ENCODE measurements at regions not wholly inside any gene's neighbourhood (a gene's known extent, or its start where the extent isn't known, plus 50 kb on each side); places are given as distances from the start of the nearest gene placed in this dataset.

GRCh38 chr4:72677886-72678285 lies 108.9 kb upstream of the ADAMTS3 start:
- Histone ChIP-seq H3K36me3 (no peaks in the 10 kb centered on the region), H3K9me3 (no peaks in the 10 kb centered on the region), H3K27me3 (peaks cover 0 to 7% (median 0%) of the 10 kb centered on the region in 4 donors), H3K27ac (no peak overlapping the region), H3K4me1 (no peaks in the 10 kb centered on the region), H3K4me3 (no peak overlapping the region)
- no peak for DNase-seq
- TF ChIP-seq CTCF (IDR thresholded peaks at IDR 0.05) (no peak), POLR2A (IDR thresholded peaks at IDR 0.05) (no peak)
- intact Hi-C loops (cut with DNase I) = no loop called here

DNA sequence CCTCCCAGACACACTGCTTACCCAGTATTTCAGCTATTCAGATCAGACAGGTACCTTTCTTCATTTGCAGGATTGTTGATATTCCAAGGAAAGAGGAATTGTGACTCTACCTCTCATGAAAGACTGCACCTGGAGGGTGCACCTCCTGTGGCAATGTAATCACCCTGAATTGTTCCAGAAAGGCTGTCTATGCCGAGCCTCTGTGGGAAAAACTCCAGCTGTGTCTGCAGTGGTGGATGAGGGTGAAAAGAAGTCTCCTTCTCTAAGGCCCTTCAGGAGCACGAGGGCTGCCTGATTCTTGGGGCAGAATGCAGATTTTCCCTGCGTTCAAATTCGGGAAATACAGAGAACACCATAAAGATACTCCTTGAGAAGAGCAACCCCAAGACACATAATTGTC lies 108.2 kb upstream of the ADAMTS3 start:
- Histone ChIP-seq H3K4me3 (no peak overlapping the region), H3K36me3 (no peaks in the 10 kb centered on the region), H3K4me1 (no peaks in the 10 kb centered on the region), H3K9me3 (no peaks in the 10 kb centered on the region), H3K27me3 (peaks cover 0 to 7% (median 0%) of the 10 kb centered on the region in 4 donors), H3K27ac (no peak overlapping the region)
- no peak for DNase-seq
- no peak for TF ChIP-seq CTCF (IDR thresholded peaks at IDR 0.05)
- no peak for TF ChIP-seq POLR2A (IDR thresholded peaks at IDR 0.05)
- intact Hi-C loops (cut with DNase I) = no loop called here
- WGBS, 2 donors = 30 to 81% methylated on average over 2 to 4 of the region's 4 CpGs

DNA sequence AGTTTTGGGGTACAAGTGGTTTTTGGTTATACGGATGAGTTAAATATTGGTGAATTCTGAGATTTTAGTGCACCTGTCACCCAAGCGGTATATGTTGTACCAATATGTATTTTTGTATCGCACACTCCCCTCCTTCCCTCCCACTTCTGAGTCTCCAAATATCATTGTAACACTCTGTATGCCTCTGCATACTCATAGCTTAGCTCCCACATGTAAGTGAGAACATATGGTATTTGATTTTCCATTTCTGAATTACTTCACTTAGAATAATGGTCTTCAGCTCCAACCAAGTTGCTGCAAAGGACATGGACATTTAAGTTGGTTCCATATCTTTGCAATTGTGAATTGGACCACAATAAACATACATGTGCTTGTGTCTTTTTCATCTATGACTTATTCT lies 103.0 kb upstream of the ADAMTS3 start:
- DNase-seq = no peak
- no peak for TF ChIP-seq CTCF (IDR thresholded peaks at IDR 0.05)
- no peak for TF ChIP-seq POLR2A (IDR thresholded peaks at IDR 0.05)
- intact Hi-C loops (cut with DNase I) = no loop called here
- no peak overlapping the region for H3K27ac ChIP-seq
- H3K4me1 ChIP-seq = no peaks in the 10 kb centered on the region
- no peaks in the 10 kb centered on the region for H3K9me3 ChIP-seq
- no peaks in the 10 kb centered on the region for H3K36me3 ChIP-seq
- 91 to 97% methylated on average over 3 of the region's 3 CpGs for WGBS, 2 donors
- peaks cover 0 to under 1% (median 0%) of the 10 kb centered on the region in 4 donors for H3K27me3 ChIP-seq
- no peak overlapping the region for H3K4me3 ChIP-seq

GRCh38 chr4:72670521-72670920 lies 101.5 kb upstream of the ADAMTS3 start:
- no peak overlapping the region for H3K4me3 ChIP-seq
- H3K9me3 ChIP-seq = no peaks in the 10 kb centered on the region
- H3K4me1 ChIP-seq = no peaks in the 10 kb centered on the region
- no peak for DNase-seq
- WGBS, 2 donors = 85 to 92% methylated on average over 4 of the region's 4 CpGs
- TF ChIP-seq POLR2A (IDR thresholded peaks at IDR 0.05) (no peak), CTCF (IDR thresholded peaks at IDR 0.05) (no peak)
- H3K36me3 ChIP-seq = no peaks in the 10 kb centered on the region
- intact Hi-C loops (cut with DNase I) = no loop called here
- no peaks in the 10 kb centered on the region for H3K27me3 ChIP-seq
- no peak overlapping the region for H3K27ac ChIP-seq

DNA sequence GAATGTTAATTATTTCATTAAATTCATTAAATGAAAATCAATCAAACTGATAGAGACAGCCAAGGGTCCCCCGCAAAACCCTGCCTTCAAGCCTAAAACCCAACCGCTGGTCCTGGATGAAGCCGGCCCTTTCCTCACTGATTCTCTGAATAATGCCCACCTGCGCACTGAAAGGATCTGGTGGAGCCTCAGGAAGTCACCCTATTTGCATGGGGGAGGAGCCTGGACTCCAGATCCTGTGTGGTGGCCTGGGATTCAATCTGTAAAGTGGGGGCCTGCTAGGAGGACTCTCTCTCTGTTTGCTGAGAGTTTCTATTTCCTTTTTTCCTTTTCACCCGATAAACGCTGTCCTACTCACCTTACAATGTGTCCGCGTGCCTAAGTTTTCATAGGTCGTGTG lies 97.9 kb upstream of the ADAMTS3 start:
- DNase-seq = no peak
- TF ChIP-seq CTCF (IDR thresholded peaks at IDR 0.05) (no peak), POLR2A (IDR thresholded peaks at IDR 0.05) (no peak)
- no peaks in the 10 kb centered on the region for H3K4me1 ChIP-seq
- no peak overlapping the region for H3K27ac ChIP-seq
- WGBS, 2 donors = 79 to 91% methylated on average over 9 of the region's 9 CpGs
- H3K9me3 ChIP-seq = no peaks in the 10 kb centered on the region
- no peak overlapping the region for H3K4me3 ChIP-seq
- H3K36me3 ChIP-seq = no peaks in the 10 kb centered on the region
- H3K27me3 ChIP-seq = no peaks in the 10 kb centered on the region
- intact Hi-C loops (cut with DNase I) = no loop called here

Measured in esophagus squamous epithelium (tissue), 5 donors.